ENCODE measurements at regions not wholly inside any gene's neighbourhood (a gene's known extent, or its start where the extent isn't known, plus 50 kb on each side); places are given as distances from the start of the nearest gene placed in this dataset.

GRCh38 chr10:9012312-9012711 is 957.8 kb downstream of the GATA3 start:
- H3K36me3 Mint-ChIP-seq: no peaks in the 10 kb centered on the region
- H3K27me3 Mint-ChIP-seq: no peaks in the 10 kb centered on the region
- POLR2A ChIA-PET: interaction anchor here in 1 of 2 donors (0.7 kb wide), 1 partner anchor 83 kb away, joined by 5 read pairs; no protein-coding TSS in a partner anchor
- H3K4me1 ChIP-seq (ENCODE audit: control insufficient read depth in 1 of 2, extremely low read depth in 1 of 2, insufficient read depth in 2 of 2, low read length in 2 of 2): peaks cover 10 to 30% of the 10 kb centered on the region in 2 experiments
- no peak overlapping the region for H3K27ac ChIP-seq (ENCODE audit: low read length)
- H3K4me1 Mint-ChIP-seq: peaks cover 37 to 44% (median 38%) of the 10 kb centered on the region in 3 donors
- H3K4me3 ChIP-seq (ENCODE audit: control insufficient read depth in 1 of 2, extremely low read depth in 1 of 2, low read length in 1 of 2): no peak overlapping the region
- CTCF ChIA-PET: no interaction called here
- no peaks in the 10 kb centered on the region for H3K9me3 Mint-ChIP-seq
- H3K9me3 ChIP-seq: no peaks in the 10 kb centered on the region
- peak overlapping the region in 1 of 2 donors; percentile 72 for H3K27ac Mint-ChIP-seq
- H3K4me3 Mint-ChIP-seq: no peak overlapping the region
- ATAC-seq (replicated peaks in 1 of 4): no peak
- no peaks in the 10 kb centered on the region for H3K36me3 ChIP-seq (ENCODE audit: control insufficient read depth in 2 of 2, extremely low read depth in 1 of 2, insufficient read depth in 1 of 2, low read length in 1 of 2)
- H3K27me3 ChIP-seq (replicated peaks in 1 of 2; ENCODE audit: control insufficient read depth in 2 of 2, extremely low read depth in 1 of 2, insufficient read depth in 2 of 2, low read length in 1 of 2): no peaks in the 10 kb centered on the region
- WGBS (ENCODE audit: insufficient coverage): no CpG with 5 or more reads among the region's 1 CpG
- no peak for DNase-seq

- Mint-ChIP-seq H3K36me3 (no peaks in the 10 kb centered on the region), H3K9me3 (no peaks in the 10 kb centered on the region), H3K27ac (peak overlapping the region; percentile 57 to 88), H3K27me3 (no peaks in the 10 kb centered on the region), H3K4me1 (peaks cover 13 to 19% (median 19%) of the 10 kb centered on the region in 3 donors), H3K4me3 (peak overlapping the region; percentile 17 to 50 (median 21))
- peaks cover 0 to 6% of the 10 kb centered on the region in 2 experiments for H3K4me1 ChIP-seq (ENCODE audit: control insufficient read depth in 1 of 2, extremely low read depth in 1 of 2, insufficient read depth in 2 of 2, low read length in 2 of 2)
- no CpG with 5 or more reads among the region's 2 CpGs for WGBS (ENCODE audit: insufficient coverage)
- H3K4me3 ChIP-seq (ENCODE audit: control insufficient read depth in 1 of 2, extremely low read depth in 1 of 2, low read length in 1 of 2): no peak overlapping the region
- ChIA-PET CTCF (no interaction called here), POLR2A (no interaction called here)
- H3K9me3 ChIP-seq: no peaks in the 10 kb centered on the region
- H3K36me3 ChIP-seq (ENCODE audit: control insufficient read depth in 2 of 2, extremely low read depth in 1 of 2, insufficient read depth in 1 of 2, low read length in 1 of 2): no peaks in the 10 kb centered on the region
- DNase-seq: no peak
- peak overlapping the region; percentile 45 for H3K27ac ChIP-seq (ENCODE audit: low read length)
- no peak for ATAC-seq (replicated peaks in 1 of 4)
- H3K27me3 ChIP-seq (replicated peaks in 1 of 2; ENCODE audit: control insufficient read depth in 2 of 2, extremely low read depth in 1 of 2, insufficient read depth in 2 of 2, low read length in 1 of 2): no peaks in the 10 kb centered on the region
Observed at GRCh38 chr10:9015005-9015404, 960.5 kb downstream of the GATA3 start.

- peak overlapping the region; percentile 45 for H3K27ac ChIP-seq (ENCODE audit: low read length)
- no peaks in the 10 kb centered on the region for H3K9me3 ChIP-seq
- no peaks in the 10 kb centered on the region for H3K27me3 ChIP-seq (replicated peaks in 1 of 2; ENCODE audit: control insufficient read depth in 2 of 2, extremely low read depth in 1 of 2, insufficient read depth in 2 of 2, low read length in 1 of 2)
- ATAC-seq (replicated peaks in 1 of 4) (peak in 2 of 4 experiments; percentile 11 to 40), DNase-seq (no peak)
- CTCF ChIA-PET: no interaction called here
- no peaks in the 10 kb centered on the region for H3K36me3 ChIP-seq (ENCODE audit: control insufficient read depth in 2 of 2, extremely low read depth in 1 of 2, insufficient read depth in 1 of 2, low read length in 1 of 2)
- Mint-ChIP-seq H3K4me1 (peaks cover 9 to 15% (median 15%) of the 10 kb centered on the region in 3 donors), H3K27me3 (no peaks in the 10 kb centered on the region), H3K9me3 (no peaks in the 10 kb centered on the region), H3K27ac (peak overlapping the region; percentile 66 to 88), H3K4me3 (peak overlapping the region in 2 of 3 donors; percentile 12 to 15), H3K36me3 (no peaks in the 10 kb centered on the region)
- H3K4me1 ChIP-seq (ENCODE audit: control insufficient read depth in 1 of 2, extremely low read depth in 1 of 2, insufficient read depth in 2 of 2, low read length in 2 of 2): peaks cover 0 to 3% of the 10 kb centered on the region in 2 experiments
- 50% methylated on average over 1 of the region's 2 CpGs for whole genome bisulfite sequencing (ENCODE audit: insufficient coverage)
- POLR2A ChIA-PET: no interaction called here
- no peak overlapping the region for H3K4me3 ChIP-seq (ENCODE audit: control insufficient read depth in 1 of 2, extremely low read depth in 1 of 2, low read length in 1 of 2)
Observed at GRCh38 chr10:9015447-9015846, 961.0 kb downstream of the GATA3 start.

GRCh38 chr10:9016930-9017329 is 962.4 kb downstream of the GATA3 start:
- Mint-ChIP-seq H3K9me3 (no peaks in the 10 kb centered on the region), H3K36me3 (no peaks in the 10 kb centered on the region), H3K27ac (peak overlapping the region; percentile 75 to 88), H3K4me3 (peak overlapping the region; percentile 52 to 74 (median 61)), H3K27me3 (no peaks in the 10 kb centered on the region), H3K4me1 (peaks cover 6 to 16% (median 10%) of the 10 kb centered on the region in 3 donors)
- POLR2A ChIA-PET: no interaction called here
- Histone ChIP-seq H3K4me3 (ENCODE audit: control insufficient read depth in 1 of 2, extremely low read depth in 1 of 2, low read length in 1 of 2) (no peak overlapping the region), H3K9me3 (no peaks in the 10 kb centered on the region), H3K27me3 (replicated peaks in 1 of 2; ENCODE audit: control insufficient read depth in 2 of 2, extremely low read depth in 1 of 2, insufficient read depth in 2 of 2, low read length in 1 of 2) (no peaks in the 10 kb centered on the region), H3K4me1 (ENCODE audit: control insufficient read depth in 1 of 2, extremely low read depth in 1 of 2, insufficient read depth in 2 of 2, low read length in 2 of 2) (no peaks in the 10 kb centered on the region), H3K27ac (ENCODE audit: low read length) (peak overlapping the region; percentile 5), H3K36me3 (ENCODE audit: control insufficient read depth in 2 of 2, extremely low read depth in 1 of 2, insufficient read depth in 1 of 2, low read length in 1 of 2) (no peaks in the 10 kb centered on the region)
- no peak for DNase-seq
- CTCF ChIA-PET: no interaction called here
- WGBS (ENCODE audit: insufficient coverage): 88% methylated on average over 2 of the region's 4 CpGs
- ATAC-seq (replicated peaks in 1 of 4): peak in 3 of 4 experiments; percentile 29 to 56 (median 47)

- no peaks in the 10 kb centered on the region for H3K36me3 ChIP-seq (ENCODE audit: control insufficient read depth in 2 of 2, extremely low read depth in 1 of 2, insufficient read depth in 1 of 2, low read length in 1 of 2)
- POLR2A ChIA-PET: no interaction called here
- no peaks in the 10 kb centered on the region for H3K27me3 Mint-ChIP-seq
- H3K27ac Mint-ChIP-seq: peak overlapping the region; percentile 76 to 88
- H3K4me3 ChIP-seq (ENCODE audit: control insufficient read depth in 1 of 2, extremely low read depth in 1 of 2, low read length in 1 of 2): peak overlapping the region in 1 of 2 donors; percentile 3
- no peaks in the 10 kb centered on the region for H3K9me3 Mint-ChIP-seq
- no peaks in the 10 kb centered on the region for H3K36me3 Mint-ChIP-seq
- H3K4me1 Mint-ChIP-seq: peaks cover 10 to 22% (median 10%) of the 10 kb centered on the region in 3 donors
- no peaks in the 10 kb centered on the region for H3K27me3 ChIP-seq (replicated peaks in 1 of 2; ENCODE audit: control insufficient read depth in 2 of 2, extremely low read depth in 1 of 2, insufficient read depth in 2 of 2, low read length in 1 of 2)
- no peaks in the 10 kb centered on the region for H3K4me1 ChIP-seq (ENCODE audit: control insufficient read depth in 1 of 2, extremely low read depth in 1 of 2, insufficient read depth in 2 of 2, low read length in 2 of 2)
- DNase-seq (no peak), ATAC-seq (replicated peaks in 1 of 4) (peak in 2 of 4 experiments; percentile 37 to 38)
- CTCF ChIA-PET: no interaction called here
- no peak overlapping the region for H3K27ac ChIP-seq (ENCODE audit: low read length)
- H3K4me3 Mint-ChIP-seq: peak overlapping the region; percentile 52 to 76 (median 53)
- H3K9me3 ChIP-seq: no peaks in the 10 kb centered on the region
- WGBS (ENCODE audit: insufficient coverage): no CpG with 5 or more reads among the region's 7 CpGs
Observed at GRCh38 chr10:9018195-9019173, 964.0 kb downstream of the GATA3 start.

- peaks cover 5 to 9% of the 10 kb centered on the region in 2 donors for H3K27me3 Mint-ChIP-seq
- H3K4me1 Mint-ChIP-seq: peaks cover 9 to 22% (median 9%) of the 10 kb centered on the region in 3 donors
- WGBS (ENCODE audit: insufficient coverage): no CpG with 5 or more reads among the region's 3 CpGs
- POLR2A ChIA-PET: no interaction called here
- peak overlapping the region; percentile 25 to 74 for H3K27ac Mint-ChIP-seq
- H3K36me3 Mint-ChIP-seq: peaks cover 3% of the 10 kb centered on the region
- CTCF ChIA-PET: interaction anchor here in 1 of 2 donors (1.2 to 1.3 kb wide), 2 partner anchors 13 to 15 kb away, joined by 3 to 4 read pairs; no protein-coding TSS in a partner anchor
- no peak overlapping the region for H3K4me3 Mint-ChIP-seq
- Histone ChIP-seq H3K27ac (ENCODE audit: low read length) (no peak overlapping the region), H3K36me3 (ENCODE audit: control insufficient read depth in 2 of 2, extremely low read depth in 1 of 2, insufficient read depth in 1 of 2, low read length in 1 of 2) (no peaks in the 10 kb centered on the region), H3K4me1 (ENCODE audit: control insufficient read depth in 1 of 2, extremely low read depth in 1 of 2, insufficient read depth in 2 of 2, low read length in 2 of 2) (no peaks in the 10 kb centered on the region), H3K27me3 (replicated peaks in 1 of 2; ENCODE audit: control insufficient read depth in 2 of 2, extremely low read depth in 1 of 2, insufficient read depth in 2 of 2, low read length in 1 of 2) (no peaks in the 10 kb centered on the region), H3K9me3 (no peaks in the 10 kb centered on the region), H3K4me3 (ENCODE audit: control insufficient read depth in 1 of 2, extremely low read depth in 1 of 2, low read length in 1 of 2) (no peak overlapping the region)
- ATAC-seq (replicated peaks in 1 of 4) (no peak), DNase-seq (no peak)
- no peaks in the 10 kb centered on the region for H3K9me3 Mint-ChIP-seq
Observed at GRCh38 chr10:9023206-9023605, 968.7 kb downstream of the GATA3 start.
